ENCODE measurements at regions not wholly inside any gene's neighbourhood (a gene's known extent, or its start where the extent isn't known, plus 50 kb on each side); places are given as distances from the start of the nearest gene placed in this dataset.
A peak's percentile ranks its signal among the peaks of the same experiment; 100 is the strongest.
"Not testable (repeated sequence)": the region's sequence is repeated elsewhere in the genome, so short reads cannot be mapped to it uniquely, and the experiment has no call there.

DNA sequence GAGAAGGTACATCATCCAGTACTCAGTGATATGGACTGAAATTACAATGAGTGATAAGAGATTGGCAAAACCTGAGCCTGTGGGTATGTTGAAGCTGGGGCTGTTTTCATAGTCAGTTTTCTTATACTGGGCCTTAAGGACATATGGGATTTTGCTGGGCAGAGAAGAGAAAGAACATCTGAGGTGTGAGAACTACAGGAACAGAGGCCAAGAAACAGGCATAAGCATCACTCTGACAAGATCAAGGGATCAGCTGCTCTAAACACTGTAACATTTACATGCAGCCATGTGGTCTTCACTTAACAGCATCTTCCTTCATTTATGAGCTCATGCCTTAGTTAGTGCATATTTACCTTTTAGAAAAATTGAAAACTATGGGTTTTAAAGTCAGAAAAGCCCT is 220.0 kb downstream of the TRIM36 start:
- no peak for DNase-seq

DNA sequence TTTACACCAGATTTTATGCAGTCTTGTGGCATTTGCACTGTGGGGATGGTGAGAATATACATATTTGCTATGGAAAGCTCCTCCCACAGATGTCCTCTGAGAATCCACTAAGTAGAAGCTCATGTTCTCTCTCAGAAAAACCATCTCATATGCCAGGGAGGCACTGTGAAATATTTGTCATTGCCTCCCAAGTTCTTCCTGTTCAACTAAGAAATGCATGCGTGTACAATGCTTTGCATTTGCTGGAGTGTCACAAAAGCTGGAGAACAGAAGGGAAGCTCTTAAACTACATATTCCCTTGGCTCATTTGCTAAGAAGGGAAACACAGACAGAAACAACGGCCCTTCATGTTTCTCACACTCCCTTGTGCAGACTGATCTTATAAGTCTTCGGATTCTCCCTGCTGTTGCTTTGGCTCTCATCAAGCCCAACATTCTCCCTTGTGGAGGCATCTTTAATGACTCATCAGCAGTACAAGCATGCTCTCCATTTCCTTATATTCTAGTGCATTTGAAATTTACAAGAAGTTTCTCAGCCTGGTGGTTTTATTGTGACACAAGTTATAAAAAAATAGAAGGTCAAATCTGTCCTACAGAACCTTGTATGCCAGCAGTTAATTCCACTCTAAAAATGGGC is 220.6 kb downstream of the TRIM36 start:
- DNase-seq, result no peak

DNA sequence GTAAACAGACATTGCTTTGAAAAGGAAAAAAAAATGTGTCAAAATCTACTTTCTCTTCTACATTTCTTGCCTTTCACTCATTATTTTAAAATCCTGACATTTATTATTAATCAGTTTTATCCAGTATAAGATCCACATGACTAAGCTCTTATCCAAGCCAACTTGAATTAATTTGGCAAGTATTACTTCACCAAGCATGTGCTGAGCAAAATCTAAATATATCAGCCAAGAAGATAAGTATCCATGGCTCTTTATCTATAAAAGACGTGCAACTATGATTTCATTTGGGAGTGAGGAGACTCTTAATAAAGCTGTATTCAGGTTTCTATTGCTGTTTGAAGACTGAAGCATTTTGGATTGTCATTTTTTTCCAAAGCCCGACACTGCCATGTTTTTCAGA is 221.3 kb downstream of the TRIM36 start:
- no peak for DNase-seq

DNA sequence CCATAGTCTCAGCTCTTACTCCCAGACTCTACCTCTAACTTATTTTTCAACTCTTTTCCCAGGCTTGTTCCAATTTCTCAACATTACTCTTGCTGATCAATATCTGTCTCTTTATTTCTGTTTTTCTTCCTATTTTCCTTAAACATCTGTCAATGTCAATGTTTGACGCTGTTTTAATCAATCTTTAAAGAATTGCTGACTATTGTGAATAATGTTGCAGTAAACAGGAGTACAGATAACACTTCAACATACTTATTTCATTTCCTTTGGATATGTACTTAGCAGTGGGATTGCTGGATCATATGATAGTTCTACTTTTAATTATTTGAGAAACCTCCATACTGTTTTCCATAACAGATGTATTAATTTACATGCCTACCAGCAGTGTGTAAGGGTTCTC is 229.0 kb downstream of the TRIM36 start:
- DNase-seq, result no peak

DNA sequence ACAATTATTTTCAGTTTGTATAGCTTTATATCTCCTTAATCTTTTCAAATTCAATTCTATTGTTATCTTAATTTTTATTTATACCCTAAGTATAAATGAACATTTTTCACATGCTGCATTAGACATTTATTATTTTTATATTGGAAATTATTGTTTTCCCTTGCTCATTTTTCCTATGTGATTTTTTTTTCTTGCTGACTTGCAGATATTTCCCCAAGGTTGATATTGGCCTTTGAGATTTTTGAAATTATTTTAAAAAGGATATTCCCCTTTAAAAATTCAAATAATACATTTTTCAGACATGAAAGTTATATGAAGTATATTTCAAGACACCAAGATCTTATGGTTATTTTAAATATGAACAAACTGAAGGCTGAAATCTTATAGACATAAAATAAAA is 234.2 kb downstream of the TRIM36 start:
- no peak for DNase-seq

DNA sequence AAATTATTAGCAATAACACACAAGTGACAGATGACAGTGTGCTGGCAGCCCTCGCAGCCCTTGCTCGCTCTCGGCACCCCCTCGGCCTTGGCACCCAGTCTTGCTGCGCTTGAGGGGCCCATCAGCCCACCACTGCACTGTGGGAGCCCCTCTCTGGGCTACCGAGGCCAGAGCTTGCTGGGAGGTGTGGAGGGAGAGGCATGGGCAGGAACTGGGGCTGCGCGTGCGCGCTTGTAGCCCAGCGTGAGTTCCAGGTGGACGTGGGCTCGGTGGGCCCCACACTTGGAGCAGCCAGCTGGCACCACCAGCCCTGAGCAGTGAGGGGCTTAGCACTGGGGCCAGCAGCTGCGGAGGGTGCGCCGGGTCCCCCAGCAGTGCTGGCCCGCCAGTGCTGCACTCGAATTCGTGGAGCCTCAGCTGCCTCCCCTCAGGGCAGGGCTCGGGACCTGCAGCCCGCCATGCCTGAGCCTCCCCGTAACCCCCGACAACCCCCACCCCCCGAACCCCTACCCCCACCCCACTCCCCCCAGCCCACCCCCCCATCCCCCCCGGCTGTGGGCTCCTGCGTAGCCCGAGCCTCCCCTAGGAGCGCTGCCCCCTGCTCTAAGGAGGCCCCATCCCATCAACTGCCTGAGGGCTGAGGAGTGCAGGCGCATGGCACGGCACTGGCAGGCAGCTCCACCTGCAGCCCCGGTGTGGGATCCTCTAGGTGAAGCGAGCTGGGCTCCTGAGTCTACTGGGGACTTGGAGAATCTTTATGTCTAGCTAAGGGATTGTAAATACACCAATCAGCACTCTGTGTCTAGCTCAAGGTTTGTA is 240.9 kb downstream of the TRIM36 start:
- DNase-seq, result no peak

DNA sequence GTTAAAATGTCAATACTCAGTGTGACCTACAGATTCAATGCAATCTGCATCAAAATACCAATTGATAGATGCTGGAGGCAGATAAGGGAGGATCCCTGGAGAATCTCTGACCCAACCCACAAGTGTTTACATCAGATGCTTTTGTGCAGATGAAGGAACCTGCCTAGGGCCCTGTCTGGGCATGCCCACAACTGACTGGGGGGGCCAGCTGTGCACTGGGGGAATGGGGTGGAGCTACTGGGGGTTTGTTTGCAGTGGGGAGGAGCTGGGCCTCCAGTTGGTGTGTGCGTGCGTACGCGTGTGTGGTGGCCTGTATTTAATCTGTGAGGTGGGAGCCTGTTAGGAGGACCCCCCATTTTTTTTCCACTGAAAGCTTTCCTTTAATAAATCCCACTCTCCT is 244.9 kb downstream of the TRIM36 start:
- DNase-seq, result no peak

DNA sequence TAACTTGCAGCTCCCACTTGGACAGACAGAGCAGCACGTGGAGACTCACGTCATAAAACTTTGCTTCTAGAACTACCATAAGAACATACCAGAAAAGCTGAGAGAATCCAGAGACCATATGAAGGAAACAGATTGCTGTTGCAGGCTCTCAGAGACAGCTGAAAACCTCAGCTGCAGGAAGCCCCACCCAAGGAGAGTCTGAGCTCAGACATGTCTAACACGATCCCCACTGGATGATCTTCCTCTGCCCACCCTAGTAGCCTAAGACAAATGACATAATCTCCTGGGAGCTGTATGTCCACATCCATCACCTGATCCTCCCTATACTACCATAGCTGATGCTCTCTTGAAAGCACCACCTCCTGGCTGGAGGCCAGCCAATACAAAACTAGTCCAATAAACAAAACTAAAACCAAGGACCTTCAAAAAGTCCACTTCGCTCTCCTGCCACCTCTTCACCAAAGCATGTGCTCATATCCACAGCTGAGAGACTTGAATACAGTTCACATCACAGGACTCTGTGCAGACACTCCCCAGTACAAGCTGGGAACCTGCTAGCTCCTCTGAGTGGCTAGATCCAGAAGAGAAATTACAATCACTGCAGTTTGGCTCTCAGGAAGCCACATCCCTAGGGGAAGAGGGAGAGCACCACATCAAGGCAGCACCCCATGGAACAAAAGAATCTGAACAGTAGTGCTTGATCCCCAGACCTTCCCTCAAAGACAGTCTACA is 257.4 kb downstream of the TRIM36 start:
- DNase-seq, result no peak

DNA sequence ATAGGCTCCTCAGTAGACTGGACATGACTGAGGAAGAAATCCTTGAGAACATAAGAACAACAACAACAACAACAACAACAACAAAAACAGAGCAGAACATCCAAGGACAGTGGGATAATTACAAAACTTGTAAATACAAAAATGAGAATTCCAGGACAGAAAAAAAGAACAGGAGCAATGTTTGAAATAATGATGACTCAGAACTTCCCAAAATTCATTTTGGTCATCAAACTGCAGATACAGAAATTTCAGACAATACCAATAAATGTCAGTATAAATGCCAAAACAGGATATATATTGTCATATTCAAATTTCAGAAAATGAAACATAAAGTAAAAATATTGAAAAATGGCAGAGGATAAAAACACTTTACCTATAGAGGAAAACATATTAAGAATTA is 259.0 kb downstream of the TRIM36 start:
- no peak for DNase-seq

DNA sequence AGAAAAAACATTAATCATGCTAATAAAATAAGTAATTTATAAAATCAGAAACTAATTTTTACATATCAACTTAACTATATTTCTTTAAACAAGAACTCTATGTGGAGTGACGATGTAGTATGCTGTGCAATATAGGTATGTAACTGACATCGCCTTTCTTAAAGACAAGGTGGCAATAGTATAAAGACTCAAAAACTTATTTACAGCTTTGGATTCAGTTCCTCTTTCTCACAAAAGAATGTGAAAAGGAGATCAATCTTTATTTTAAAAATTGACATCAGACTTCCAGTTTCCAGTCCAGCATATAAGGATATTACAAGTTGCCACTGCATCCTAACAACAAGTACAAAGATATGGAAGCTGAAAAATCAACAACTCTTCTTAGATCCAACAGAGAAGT is 260.3 kb downstream of the TRIM36 start:
- no peak for DNase-seq

DNA sequence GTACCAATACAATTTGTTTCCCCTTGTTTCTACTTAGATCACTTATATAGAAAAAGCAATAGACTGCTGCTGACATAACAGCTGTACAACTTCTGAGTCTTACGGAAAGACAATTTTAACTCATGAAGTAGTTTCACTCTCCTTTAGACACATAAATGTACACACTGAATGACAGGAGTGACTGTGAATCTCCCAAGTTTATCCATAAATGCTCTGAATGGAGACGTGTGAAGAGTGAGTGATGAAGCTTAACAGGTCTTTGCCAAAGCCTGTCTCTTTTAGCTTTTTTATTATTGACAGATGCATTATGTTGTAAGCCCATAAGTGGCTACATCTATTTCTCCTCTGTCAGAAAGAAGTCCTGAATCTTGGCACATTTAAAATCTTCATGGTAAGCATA is 265.9 kb downstream of the TRIM36 start:
- no peak for DNase-seq

DNA sequence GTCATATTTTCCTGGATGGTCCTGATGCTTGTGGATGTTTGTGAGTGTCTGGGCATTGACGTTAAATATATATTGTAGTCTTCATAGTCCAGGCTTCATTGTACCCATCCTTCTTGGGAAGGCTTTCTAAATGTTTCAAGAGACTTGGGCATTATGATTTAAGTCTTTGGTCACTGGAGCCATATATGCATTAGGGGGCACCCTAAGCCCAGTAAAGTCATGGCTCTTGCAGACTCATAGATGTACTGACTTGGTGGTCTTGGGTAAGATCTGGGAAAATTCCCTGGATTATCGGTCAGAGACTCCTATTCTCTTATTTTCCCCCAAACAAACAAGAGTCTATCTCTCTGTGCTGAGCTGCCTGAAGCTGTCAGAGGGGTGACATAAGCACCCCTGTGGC is 271.1 kb downstream of the TRIM36 start:
- DNase-seq, result no peak

DNA sequence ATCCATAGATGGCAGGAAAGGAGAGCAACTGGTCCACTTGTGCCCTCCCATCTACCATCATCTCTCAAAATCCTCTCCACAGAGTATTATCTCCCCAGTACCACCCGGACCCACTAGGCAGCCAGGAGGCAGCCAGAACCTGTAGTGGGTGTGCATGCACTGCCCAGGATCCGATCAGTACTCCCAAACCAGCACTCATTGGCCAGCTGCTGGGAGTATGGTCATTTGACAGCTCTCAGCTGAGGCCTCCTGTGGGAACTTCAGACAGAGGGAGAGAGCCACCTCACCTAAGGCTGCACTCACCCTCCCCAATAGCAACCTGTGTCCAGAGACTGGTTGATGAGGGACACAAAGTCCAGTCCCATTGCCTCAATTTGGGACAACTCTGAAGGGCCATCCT is 286.0 kb downstream of the TRIM36 start:
- no peak for DNase-seq

DNA sequence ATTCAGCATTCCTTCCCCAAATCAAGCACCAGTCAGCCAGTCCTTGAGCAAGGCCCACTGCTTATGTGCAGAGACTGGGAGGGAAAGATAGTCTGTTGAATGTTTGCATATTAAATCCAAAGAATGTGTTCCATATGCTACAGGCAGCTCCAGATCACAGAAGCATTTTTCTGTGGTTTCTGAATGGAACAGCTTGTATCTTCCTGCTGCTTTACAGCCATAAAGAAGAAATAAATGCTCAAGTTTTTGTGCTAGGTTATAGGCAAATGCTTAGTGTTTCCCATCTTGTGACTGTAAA is 310.3 kb downstream of the TRIM36 start:
- no peak for DNase-seq

DNA sequence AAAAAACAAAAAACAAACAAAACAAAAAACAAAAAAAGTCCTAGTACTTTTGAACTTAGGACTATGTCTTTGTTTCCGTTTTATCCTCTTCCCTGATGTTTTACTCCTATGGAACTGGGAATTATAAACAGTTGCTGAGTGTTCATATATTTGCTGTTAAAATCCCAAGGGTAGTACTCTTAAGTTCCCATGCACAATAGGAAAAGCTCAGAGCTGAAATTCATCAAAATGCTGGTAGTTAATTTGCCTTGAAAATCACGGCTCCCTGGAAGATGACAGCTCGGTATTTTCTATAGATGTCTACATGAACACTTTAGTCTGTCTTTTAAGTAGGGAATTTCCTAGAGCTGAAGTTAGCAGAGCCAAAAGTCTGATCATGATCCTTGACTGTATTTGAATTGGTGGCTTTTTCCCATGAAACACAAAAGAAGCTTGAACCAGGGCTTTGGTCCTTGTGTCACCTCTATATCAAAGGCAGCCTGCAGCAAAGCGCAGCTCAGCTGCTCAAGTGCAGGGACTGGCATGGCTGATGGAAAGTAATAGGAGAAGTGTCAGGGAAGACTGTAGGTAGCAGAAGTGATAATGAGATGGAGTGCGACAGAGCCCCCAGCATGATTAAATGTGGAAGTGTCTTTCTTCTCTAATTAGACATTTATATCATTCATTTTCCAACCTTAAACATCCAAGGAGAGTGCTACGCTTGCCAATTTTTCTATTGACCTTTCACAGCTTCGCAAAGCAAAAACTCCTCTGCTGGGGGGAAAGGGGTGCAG is 310.9 kb downstream of the TRIM36 start:
- no peak for DNase-seq

DNA sequence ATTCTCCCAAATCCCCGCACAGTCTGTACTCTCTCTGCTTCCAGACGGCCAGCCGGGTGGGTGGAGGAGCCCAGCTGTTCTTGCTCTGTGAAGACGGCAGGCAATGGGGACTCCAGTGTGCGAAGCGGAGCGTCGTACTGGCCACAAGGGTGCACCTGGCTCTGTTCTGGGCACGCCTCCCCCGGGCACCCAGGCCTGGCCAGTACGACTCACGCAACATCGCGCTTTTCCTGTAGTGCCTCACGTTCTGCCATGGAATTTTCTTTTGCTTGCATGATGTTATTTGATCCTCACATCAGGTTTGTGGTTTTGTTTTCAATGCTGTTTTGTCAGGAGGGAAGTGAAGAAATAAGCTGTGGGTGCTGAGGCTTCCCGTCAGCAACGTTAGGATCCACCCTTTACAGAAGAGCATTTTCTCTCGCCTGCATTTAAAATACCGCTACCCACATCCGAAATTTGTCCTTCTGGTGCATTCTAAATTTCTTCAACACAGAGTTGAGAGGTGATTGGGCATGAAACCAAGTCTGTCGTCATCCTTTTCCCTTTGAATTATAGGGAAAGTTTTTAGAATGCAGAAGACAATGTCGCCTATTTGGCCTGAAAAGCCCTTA is 311.7 kb downstream of the TRIM36 start:
- DNase-seq, result peak; percentile 41

DNA sequence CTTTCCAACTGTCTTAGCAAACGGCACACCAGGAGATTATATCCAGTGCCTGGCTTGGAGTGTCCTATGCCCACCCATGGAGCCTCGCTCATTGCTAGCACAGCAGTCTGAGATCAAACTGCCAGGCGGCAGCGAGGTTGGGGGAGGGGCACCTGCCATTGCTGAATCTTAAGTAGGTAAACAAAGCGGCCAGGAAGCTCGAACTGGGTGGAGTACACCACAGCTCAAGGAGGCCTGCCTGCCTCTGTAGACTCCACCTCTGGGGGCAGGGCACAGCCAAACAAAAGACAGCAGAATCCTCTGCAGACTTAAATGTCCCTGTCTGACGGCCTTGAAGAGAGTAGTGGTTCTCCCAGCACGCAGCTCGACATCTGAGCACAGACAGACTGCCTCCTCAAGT is 325.0 kb downstream of the TRIM36 start:
- not testable (repeated sequence) for DNase-seq

DNA sequence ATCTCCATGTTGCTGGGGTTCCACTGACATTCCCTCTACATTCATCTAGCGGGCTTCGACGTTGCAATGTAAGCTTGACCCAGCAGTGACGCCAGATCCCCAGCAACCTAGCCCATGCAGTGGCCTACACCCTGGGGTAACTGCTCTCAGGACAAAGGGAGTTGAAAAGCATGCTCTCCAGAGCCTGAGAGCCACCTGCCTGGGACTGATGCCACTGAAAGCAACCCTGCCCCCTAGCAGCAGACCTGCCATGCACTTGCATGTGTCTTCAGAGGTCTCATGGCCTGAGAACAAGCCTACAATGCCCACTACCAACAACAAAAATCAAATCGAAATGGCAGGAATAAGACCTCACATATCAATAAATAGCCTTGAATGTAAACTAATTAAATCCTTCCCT is 330.3 kb downstream of the TRIM36 start:
- DNase-seq, result no peak

DNA sequence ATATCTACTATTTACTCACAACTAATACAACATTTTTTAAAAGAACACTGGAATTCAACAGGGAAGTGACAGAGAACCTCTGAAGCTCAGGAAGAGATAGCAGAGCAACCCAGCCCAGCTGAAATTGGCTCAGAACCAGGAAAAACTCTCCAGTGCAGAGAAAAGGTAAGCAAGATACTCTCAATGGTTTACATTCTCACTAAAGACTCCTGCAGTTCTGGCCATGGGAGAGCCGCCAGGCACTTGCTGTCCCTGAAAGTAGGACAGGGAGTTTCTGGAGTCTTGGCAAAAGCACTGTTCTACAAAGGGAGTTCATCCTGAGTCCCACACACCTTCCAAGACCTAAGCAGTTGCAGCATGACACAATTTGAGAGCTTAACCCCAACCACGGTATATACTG is 330.8 kb downstream of the TRIM36 start:
- no peak for DNase-seq

DNA sequence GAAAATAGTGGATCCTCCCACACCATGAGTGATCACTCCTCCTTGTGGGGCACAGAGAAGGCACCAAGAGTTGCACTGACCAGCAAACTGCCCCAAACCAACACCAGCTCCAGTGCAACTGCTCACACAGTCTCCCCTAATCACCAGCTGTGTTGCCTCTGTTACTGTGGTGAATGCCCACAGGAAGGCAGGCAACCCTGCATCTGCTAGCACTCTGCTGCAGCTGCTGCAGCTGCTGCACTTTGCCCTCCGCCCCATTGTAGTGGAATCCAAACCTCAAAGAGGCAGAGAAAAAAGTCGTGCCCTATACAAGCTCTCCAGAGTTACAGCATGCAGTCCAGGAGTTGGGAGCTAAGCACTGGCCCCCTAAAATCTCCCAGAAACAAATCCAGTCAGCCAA is 339.6 kb downstream of the TRIM36 start:
- no peak for DNase-seq

DNA sequence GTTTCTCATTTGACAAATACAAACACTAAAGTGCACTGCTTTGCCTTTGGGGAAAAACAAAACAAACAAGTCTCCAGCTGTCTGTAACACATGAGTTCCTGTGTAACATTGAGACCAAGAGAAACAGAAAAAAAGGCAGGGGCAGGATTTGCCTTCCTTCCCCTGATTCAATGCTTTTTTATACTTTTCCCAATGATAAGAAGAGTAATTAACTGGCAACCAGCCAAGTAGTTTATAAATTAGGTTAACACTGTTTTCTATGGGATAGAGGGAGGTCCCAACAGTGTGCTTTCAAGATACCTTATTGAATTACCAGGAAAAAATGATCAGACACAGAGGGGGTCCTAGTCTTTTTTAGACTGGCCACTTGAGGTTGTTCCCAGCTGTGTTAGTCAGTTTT is 346.8 kb downstream of the TRIM36 start:
- DNase-seq, result no peak

DNA sequence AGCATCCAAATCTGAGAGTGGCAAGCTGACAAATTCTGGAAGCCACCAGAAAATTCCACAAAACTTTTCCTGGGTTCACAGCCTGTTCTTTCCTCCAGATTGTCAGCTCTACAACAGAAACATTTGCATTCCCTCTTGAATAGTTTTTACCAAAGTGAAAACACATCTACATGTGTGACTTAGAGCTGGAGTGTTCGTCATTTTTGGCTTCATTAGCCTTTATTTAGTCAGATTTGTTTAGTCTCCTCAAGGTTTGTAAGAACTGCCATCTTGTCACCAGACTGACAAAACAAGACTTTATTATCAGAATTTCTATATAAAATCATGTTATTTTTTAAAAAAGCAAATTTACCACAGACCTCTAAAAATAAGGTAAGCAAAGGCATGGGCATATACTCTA is 347.3 kb downstream of the TRIM36 start:
- DNase-seq, result no peak

DNA sequence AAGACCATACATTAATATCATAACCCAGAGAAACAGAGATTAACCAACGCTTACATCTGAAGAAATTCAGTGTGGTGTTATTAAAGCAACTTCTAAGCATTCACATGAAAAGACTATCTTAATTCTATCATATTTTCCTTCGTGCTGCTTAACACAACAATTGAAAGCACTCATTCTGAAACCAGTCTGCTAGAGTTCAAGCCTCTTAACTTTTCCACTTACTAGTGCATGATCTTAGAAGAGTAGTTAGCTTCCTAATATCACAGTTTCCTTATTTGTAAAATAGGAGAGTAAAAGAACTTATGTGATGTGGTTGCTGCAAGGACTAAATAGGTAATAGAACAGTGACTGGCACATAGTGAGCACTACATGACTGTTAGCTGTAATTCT is 379.3 kb downstream of the TRIM36 start:
- DNase-seq, result no peak

All from NCI-H524 treated with DMSO at 0.1 percent for 48 hours (cell line).